ENCODE measurements at regions not wholly inside any gene's neighbourhood (a gene's known extent, or its start where the extent isn't known, plus 50 kb on each side); places are given as distances from the start of the nearest gene placed in this dataset.

DNA sequence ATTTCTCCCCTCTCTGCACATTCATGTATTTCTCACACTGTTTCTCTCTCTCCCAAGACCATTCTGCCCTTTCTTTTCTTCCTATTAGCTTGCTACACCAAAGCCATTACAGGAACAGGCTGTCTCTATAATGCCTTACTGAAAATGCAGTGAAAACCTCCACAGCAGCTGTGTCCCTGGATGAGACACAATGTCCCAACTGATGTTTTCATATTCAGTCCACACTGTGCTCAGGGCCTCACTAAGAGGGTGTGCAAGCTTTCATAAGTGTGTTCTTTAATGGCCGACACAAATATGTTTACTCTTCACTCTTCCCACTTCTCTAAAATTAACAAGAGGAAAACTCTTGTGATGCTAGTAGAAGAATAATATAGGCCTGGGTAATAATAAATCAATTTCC is 163.4 kb downstream of the KCTD12 start:
- DNase-seq (ENCODE audit: low spot score) = no peak
- intact Hi-C loops (cut with DNase I) = no loop called here

DNA sequence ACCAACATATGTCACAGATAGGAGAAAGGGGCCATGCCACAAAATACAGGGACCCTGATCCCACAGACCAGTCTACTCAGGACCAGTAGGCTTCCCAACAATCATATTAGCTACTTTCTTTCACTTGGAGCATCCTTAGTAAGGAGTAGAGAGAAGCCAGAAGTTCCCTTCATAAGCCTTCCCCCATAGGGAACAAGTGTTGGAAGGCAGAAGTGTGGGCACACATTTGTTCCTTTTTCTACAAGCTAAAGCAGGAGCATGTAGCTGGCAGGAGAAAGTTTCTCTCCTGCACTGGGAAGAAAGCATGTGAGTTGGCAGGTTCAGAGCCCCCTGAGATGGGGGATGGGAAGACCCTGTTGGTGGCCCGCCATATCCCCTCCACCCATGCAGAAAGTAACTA is 165.4 kb downstream of the KCTD12 start:
- intact Hi-C loops (cut with DNase I) = no loop called here
- no peak for DNase-seq (ENCODE audit: low spot score)

DNA sequence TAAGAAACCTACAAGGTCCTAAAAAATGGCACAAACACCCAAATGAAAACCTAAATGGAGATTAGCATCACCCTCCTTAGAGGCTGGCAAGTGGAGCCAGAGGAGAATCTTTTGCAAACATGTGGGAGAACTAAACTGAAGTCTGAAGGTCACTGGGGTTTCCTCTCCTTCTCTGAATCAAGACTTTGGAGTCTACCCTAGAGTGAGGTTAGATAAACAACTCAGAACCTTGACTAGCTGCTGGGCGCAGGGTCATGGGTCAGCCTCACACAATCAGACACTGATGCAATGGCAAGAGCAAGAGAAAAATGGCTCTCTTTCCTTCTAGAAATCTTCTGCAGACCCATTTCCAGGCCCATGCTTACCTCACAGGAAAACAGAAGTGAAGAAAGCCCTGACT is 165.8 kb downstream of the KCTD12 start:
- DNase-seq (ENCODE audit: low spot score) = no peak
- intact Hi-C loops (cut with DNase I) = no loop called here

DNA sequence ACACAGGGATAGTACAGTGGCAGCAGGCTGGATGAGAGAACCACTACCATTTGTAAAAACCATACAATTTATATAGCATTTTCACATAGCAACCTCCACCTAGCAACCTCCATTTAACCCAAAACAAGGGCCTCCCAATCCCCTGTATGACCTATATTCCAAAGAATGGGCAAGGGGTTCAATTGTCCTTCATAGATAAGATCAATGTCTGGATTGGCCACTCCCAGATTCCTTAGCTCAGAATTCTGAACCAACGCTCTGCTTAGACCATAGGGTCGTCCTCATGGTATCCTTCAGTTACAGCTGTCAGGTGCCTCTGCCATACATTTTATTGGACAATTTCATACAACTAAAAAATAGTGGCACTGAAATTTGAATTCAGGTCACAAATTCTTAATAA is 166.2 kb downstream of the KCTD12 start:
- intact Hi-C loops (cut with DNase I) = no loop called here
- no peak for DNase-seq (ENCODE audit: low spot score)

DNA sequence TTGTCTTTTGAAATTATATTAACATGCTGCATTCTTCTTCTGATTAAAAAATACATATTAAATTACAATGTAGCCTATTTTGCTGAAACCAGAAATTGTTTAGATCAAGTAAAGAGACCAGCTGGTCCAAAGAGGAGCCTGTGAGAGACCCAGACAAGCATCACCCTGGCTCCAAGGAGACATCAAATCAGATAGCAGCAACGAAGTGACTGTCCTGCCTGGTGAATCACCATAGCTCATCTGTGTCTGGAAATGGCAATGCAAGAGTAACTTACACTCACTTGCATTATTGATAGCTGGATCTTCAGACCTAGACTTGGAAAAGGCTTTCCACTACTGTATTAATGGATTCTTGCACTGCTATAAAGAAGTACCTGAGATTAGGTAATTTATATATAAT is 169.1 kb downstream of the KCTD12 start:
- DNase-seq (ENCODE audit: low spot score) = no peak
- intact Hi-C loops (cut with DNase I) = no loop called here

DNA sequence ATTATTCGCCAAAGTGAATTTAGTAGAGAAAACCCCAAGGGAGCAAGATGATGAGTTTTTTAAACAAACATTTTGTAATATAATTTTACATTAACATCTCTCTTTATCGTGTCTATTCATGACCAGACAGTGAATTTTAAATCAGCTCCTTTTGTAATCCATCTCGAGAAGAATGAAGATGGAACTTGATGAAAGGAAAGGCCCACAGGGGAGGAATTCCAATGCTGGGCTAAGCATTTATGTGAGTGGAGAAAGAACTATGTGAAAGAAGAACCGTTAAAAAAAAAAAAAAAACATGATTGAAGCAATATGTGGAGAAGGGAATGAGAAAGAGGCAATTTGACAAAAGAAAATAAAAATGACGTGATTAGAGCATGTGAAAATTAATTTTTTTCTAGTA is 170.6 kb downstream of the KCTD12 start:
- intact Hi-C loops (cut with DNase I) = no loop called here
- no peak for DNase-seq (ENCODE audit: low spot score)

DNA sequence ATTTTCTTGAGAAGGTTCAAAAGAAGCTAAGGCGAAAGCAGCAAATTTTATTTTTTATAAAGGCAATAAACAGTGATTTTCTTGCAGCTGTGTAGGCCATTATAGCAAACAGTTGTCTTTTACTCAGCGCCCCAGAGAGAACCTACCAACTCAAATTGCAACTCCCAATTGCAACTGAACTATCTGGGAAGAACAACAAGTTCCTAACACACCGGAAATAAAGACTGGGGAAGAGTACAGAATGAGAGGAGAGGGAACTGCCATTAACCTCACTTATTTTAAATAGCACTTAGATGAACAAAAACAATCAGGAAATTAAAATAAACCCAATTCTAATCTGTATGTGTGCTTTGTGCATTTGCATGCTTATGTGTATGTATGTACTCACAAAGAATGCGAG is 171.1 kb downstream of the KCTD12 start:
- DNase-seq (ENCODE audit: low spot score) = no peak
- intact Hi-C loops (cut with DNase I) = no loop called here

DNA sequence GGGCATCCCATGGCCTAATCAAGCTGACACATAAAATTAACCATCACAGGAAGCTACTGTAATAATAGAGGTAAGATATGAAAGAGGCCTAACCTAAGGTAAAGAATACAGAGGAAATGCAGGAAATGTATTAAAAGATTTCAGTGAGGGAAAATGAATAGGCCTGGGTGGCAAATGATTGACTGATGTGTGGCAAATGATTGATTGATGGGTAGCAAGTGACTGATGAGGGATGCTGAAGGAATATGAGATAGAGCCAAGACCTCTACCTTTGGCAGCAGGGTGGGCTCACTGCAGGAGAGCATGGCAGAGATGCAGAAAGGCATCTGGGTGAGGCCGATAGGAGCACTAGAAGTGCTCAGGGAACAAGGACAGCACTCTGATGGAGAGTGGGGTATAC is 172.9 kb downstream of the KCTD12 start:
- intact Hi-C loops (cut with DNase I) = no loop called here

DNA sequence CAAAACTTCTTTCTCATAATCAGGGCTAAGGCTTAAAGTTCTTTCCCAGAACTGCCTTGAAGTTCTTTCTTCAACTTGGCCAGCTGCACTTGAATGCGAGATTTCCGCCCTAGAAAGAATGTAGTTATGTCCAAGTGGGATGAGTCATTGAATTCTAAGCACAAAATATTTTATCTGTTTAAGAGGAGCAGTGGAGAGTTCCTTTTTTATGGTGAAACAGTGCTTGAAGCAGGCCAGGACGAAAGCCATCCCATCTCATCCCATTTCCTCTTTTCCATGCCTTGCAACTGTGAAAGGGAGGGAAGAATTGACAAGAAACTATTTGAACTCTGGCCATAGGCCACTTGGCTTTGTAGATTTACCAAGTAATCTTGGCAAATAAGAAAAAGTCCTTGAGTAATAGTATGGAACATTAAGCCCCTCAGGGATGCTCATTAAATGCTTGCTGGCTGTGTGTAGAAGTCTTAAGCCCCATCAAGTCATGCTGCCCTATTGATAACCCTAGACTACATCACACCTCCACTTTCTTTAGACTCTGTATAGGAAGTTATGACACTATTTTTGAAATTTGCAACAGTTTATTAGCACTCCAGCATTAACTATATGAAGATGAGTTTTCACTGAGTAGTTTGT is 174.5 kb downstream of the KCTD12 start:
- DNase-seq (ENCODE audit: low spot score) = no peak
- intact Hi-C loops (cut with DNase I) = no loop called here

More for the DNA sequence above, 172.9 kb downstream of the KCTD12 start:
- no peak for DNase-seq (ENCODE audit: low spot score)

DNA sequence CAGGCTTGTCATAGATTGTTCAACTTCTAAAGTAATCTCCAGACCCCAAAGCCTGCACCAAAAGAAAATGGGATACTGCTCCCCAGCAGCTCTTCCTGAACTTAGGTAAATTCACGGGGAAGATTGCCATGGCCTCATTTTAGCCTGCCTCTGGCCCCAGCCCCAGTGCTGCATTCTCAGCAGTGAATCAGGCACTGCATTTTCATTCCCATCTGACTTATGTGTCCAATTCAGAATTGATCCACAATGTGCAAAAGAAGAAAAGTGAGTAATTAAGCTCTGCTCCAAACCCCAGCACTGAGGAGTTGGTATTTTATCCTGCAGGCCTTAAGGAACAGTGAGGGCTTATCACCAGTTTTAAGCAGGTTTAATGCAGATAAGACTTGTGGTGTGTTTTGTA is 176.4 kb downstream of the KCTD12 start:
- intact Hi-C loops (cut with DNase I) = no loop called here
- DNase-seq (ENCODE audit: low spot score) = no peak

DNA sequence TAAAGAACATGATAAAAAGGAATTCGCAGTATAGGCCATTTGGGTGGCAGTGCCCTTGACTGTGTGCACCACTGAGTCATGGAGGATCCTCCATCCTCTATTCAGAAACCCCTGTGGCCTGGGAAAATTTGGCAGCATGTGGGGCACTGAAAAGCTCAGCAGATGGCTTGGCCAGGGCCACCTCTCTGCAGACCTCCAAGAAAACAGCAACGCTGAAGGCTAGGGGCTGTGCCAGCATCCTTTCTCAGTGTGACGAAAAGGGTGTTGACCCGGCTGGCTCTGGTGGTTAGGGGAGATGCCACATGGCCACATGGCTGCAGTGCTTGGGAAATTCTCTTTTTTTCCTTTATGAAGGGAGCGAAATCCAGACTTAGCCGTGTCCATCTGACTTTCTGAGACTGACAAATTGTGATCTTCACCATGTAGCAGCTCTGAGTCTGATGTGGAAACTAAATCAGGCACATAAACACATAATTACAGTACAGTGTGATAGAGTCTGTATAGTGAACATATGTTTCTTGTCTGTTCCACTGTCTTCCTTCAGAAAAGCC is 178.0 kb downstream of the KCTD12 start:
- DNase-seq (ENCODE audit: low spot score) = no peak
- intact Hi-C loops (cut with DNase I) = no loop called here

DNA sequence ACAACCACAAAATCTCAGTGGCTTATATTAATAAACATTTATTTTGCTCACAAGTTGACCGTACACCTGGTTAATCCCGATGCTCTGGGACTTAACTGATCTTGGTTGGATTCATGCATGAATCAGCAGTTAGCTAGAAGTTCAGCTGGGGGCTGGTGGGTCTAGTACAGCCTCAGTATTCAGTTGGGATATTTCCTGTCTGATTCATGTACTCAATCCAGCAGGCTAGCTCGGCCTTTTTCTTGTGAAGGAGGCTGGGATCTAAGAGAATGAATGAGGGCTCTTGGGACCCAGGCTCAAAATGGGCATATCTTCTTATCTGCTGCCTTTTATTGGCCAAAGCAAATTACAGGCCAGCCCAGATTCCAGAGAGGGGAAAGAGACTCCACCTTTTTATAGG is 178.8 kb downstream of the KCTD12 start:
- DNase-seq (ENCODE audit: low spot score) = no peak
- intact Hi-C loops (cut with DNase I) = no loop called here

DNA sequence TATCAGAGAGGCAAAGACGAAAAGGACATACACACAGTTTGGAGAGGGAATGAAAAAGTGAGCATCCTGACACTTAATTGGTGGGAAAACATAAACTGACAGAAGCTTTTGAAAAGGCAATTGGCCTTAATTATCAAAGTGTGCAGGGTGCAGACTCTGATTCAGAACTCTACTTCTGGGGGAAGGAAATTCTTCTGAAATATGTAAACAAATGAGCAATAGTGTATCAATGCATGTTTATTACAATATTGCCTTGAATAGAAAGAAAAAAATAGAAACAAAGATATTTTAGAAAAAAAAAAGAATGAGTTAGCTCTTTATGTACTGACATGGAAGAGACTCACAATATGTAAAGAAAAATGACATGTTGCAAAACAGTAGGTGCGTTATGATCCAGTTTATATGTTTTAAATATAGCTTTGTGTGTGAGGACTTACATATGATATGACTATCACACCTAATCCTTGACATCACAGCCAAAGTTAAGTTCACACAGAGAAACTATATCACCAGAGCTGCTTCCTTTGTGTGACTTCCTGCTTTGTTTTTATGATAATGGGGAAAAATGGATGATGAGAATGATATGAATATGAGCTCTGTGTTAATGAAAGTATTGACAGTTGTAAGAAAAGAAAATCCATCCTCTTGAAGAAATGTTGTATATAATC is 182.4 kb downstream of the KCTD12 start:
- DNase-seq (ENCODE audit: low spot score) = no peak
- intact Hi-C loops (cut with DNase I) = no loop called here

DNA sequence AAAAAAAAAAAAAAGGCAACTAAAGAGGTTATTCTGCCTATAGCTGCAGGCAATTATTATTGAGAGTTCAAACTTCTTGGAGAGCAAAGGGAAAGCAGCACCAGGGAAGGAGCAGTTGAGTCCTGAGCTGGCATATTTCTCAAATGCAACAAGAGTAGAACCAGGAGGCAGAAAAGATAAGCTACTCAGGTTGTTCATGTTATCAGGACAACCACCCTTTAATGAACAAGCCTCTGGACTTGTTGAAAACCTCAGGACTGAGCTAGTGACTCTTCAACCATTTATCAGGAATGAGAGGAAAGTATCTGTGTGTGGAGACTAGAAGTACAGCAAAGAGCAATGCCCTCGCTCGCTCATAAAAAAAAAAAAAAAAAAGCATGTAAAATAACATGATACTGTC is 183.0 kb downstream of the KCTD12 start:
- DNase-seq (ENCODE audit: low spot score) = no peak
- intact Hi-C loops (cut with DNase I) = no loop called here

DNA sequence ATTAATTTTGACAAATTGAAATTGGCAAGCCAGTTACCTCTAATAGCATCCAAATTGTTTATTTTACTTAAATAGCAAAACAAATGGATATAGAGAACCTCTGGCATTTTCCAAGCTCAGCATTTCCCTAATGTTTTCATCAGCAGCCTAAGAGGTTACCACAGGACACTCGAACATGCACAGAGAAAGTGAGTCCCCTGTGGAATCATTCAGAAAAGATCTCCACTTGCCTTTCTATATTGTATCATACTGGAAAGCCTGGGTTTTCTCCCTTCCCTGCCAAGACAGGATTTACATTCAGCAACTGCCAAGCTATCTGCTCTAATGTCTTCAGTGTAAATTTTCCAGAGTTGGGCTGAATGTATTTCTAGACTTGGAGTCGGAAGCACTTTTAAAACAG is 188.9 kb downstream of the KCTD12 start:
- intact Hi-C loops (cut with DNase I) = no loop called here
- no peak for DNase-seq (ENCODE audit: low spot score)

DNA sequence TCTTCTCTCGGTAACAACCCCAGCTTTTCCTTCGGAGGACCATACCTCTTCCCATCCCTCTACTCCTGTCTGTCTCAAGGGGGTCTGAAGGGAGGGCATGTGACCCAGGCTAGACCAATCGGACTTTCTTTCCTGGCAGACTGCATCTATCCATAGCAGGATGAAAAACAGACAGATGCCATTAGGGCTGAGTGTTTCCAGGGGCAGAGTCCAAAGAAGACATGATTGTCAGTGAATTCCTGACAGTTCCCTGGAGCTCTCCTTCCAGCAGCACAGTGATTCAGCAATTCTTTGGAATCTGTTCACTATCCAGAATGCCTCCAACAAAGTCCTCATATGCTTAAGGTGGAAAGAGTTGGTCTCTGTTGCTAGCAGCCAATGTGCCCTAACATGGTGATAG is 189.8 kb downstream of the KCTD12 start:
- intact Hi-C loops (cut with DNase I) = no loop called here

DNA sequence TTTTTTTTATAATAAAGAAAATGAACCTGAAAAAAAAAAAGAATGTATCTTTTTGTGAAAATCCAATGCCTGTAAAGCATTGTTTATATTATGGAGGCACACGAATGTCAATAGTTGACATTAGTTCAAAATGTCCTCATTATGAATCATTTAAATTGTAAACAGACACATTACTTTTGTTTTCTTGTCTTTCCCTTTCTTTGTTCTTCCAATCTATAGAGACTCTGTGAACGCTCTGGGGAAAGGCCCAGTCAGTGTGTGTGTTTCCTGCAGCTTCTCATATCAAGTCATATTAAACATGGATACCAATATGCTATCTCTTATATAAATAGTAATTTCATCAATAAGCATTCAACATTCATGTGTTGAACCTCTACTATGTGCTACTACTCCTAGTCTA is 193.1 kb downstream of the KCTD12 start:
- intact Hi-C loops (cut with DNase I) = no loop called here
- DNase-seq (ENCODE audit: low spot score) = no peak

More for the DNA sequence above, 189.8 kb downstream of the KCTD12 start:
- DNase-seq (ENCODE audit: low spot score) = no peak

DNA sequence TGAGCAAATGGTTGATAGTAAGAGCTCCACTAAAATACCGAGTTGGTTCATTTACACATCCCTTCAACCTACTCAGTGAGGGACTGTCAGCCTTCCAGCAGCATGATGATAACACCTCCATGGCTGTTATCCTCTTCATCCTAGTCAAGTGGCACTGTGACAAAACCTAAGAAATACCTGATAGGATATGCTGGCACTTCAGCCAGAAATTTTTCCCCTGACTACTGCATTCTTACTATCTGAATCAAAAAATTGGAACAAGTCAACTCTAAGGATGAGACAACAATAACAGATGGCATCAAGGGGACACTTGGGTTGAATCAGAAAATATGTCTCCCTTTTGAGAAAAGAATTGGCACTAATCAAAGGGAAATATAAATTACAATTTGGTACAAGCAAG is 193.9 kb downstream of the KCTD12 start:
- no peak for DNase-seq (ENCODE audit: low spot score)
- intact Hi-C loops (cut with DNase I) = no loop called here

DNA sequence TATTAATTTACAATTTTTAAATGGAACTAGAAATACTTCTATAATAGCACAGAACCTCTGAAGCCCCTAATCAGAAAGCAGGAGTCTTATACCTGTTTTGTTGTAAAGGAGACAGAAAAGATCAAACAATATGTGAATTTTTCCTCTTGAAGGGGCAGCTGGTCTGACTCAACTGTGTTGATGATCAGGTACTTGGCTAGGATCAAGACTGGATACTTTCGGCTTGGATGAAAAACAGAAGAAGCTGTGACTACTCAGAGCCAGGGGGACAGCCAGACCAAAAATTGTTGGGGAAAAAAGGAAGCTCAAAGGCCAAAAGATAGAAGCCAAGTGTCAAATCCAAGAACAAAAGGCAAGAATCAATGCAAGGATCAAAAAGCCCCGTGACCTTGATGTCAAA is 195.6 kb downstream of the KCTD12 start:
- DNase-seq (ENCODE audit: low spot score) = no peak
- intact Hi-C loops (cut with DNase I) = no loop called here

DNA sequence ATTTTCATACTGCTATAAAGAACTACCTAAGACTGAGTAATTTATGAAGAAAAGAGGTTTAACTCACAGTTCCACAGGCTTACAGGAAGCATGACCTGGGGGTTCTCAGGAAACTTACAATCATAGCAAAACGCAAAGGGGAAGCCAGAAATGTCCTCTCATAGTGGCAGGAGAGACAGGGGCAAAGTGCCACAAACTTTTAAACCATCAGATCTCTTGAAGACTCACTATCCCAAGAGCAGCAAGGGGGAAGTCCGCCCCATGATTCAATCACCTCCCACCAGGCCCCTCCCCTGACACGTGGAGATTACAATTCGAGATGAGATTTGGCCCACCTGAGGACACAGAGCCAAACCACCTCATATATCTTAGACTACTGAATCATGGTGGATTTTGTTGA is 198.7 kb downstream of the KCTD12 start:
- DNase-seq (ENCODE audit: low spot score) = no peak
- intact Hi-C loops (cut with DNase I) = no loop called here

DNA sequence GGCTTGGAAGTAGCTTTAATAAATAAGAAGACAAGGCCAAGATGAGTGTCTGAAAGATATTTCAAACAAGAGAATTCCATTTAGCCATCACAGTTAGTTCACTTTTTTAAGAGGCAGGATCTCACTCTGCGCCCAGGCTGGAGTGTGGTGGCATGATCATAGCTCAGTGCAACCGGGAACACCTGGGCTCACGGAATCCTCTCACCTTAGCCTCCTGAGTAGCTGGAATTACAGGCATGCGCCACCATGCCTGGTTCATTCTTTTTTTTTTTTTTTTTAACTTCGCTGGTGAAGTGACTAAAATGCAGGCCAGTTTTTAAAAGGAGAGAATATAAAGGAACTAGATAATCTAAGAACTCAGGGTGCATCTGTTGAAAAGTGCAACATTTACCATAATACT is 200.3 kb downstream of the KCTD12 start:
- DNase-seq (ENCODE audit: low spot score) = no peak
- intact Hi-C loops (cut with DNase I) = no loop called here
